ENCODE measurements at regions not wholly inside any gene's neighbourhood (a gene's known extent, or its start where the extent isn't known, plus 50 kb on each side); places are given as distances from the start of the nearest gene placed in this dataset.

DNA sequence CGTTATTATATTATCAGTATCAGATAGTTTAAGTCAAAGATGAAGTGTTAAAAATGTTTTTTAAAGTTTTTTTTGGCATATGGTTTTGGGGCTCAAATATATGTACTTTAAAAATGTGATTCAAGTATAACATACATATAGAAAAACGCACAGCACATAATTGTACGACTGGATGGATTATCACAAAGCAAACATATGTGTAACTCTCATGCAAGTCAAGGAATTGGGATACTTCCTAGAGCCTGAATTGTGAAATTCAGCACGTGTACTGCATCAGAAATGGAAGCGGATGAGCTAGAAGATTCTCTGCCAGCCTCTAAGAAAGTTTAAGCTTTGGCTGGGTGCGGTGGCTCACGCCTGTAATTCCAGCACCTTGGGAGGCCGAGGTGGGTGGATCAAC lies 340.9 kb downstream of the PRL start:
- no peak overlapping the region for H3K23ac ChIP-seq (ENCODE audit: insufficient read length, low read depth, low read length)
- Mint-ChIP-seq H3K27ac (no peak overlapping the region; a peak in 1 of 7 replicates), H3K4me1 (peaks cover 11 to 16% of the 10 kb centered on the region in 2 experiments), H3K27me3 (ENCODE audit: low read depth) (no peaks in the 10 kb centered on the region), H3K36me3 (ENCODE audit: insufficient read depth in 1 of 3, low read depth in 3 of 3) (peaks cover 2 to 10% (median 9%) of the 10 kb centered on the region in 3 experiments; a peak in 5 of 7 replicates), H3K4me3 (no peak overlapping the region), H3K9me3 (no peaks in the 10 kb centered on the region)
- H3K79me1 ChIP-seq (ENCODE audit: insufficient read depth, low read depth, low read length, poor library complexity, severe bottlenecking) = peaks cover 3% of the 10 kb centered on the region
- H3K9ac ChIP-seq (ENCODE audit: extremely low read depth, insufficient read length, low read length) = no peak overlapping the region
- no peak overlapping the region for H3K56ac ChIP-seq (ENCODE audit: insufficient read length, low read depth, low read length)
- H2AFZ ChIP-seq (ENCODE audit: low read length) = no peak overlapping the region
- no peak overlapping the region for H2BK15ac ChIP-seq (ENCODE audit: low read depth, low read length)
- no peak for DNase-seq
- no peak overlapping the region for H2BK120ac ChIP-seq (ENCODE audit: low read depth, low read length, poor library complexity, severe bottlenecking)
- no peaks in the 10 kb centered on the region for H3K79me2 ChIP-seq (ENCODE audit: insufficient read depth, low read length)
- H3K9me3 ChIP-seq (ENCODE audit: control insufficient read depth, low read depth, low read length) = no peaks in the 10 kb centered on the region
- TF ChIP-seq, protein P1, sequence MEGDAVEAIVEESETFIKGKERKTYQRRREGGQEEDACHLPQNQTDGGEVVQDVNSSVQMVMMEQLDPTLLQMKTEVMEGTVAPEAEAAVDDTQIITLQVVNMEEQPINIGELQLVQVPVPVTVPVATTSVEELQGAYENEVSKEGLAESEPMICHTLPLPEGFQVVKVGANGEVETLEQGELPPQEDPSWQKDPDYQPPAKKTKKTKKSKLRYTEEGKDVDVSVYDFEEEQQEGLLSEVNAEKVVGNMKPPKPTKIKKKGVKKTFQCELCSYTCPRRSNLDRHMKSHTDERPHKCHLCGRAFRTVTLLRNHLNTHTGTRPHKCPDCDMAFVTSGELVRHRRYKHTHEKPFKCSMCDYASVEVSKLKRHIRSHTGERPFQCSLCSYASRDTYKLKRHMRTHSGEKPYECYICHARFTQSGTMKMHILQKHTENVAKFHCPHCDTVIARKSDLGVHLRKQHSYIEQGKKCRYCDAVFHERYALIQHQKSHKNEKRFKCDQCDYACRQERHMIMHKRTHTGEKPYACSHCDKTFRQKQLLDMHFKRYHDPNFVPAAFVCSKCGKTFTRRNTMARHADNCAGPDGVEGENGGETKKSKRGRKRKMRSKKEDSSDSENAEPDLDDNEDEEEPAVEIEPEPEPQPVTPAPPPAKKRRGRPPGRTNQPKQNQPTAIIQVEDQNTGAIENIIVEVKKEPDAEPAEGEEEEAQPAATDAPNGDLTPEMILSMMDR (conservative IDR thresholded peaks at IDR 0.05) = no peak
- no peak overlapping the region for H3K27ac ChIP-seq (ENCODE audit: insufficient read length, low read depth, low read length)
- no peaks in the 10 kb centered on the region for H3K4me1 ChIP-seq (ENCODE audit: insufficient read depth, low read length)
- no peak overlapping the region for H4K5ac ChIP-seq (ENCODE audit: insufficient read length, low read depth, low read length)
- no peak overlapping the region for H2BK12ac ChIP-seq (ENCODE audit: insufficient read length, low read depth, low read length)
- WGBS (ENCODE audit: extremely low coverage, insufficient read length, low lambda C conversion rate) = no CpG with 5 or more reads among the region's 8 CpGs
- no peaks in the 10 kb centered on the region for H3K23me2 ChIP-seq (ENCODE audit: insufficient read length, low read depth, low read length, poor library complexity, severe bottlenecking)
- no peak overlapping the region for H2BK20ac ChIP-seq (ENCODE audit: low read depth, low read length, poor library complexity, severe bottlenecking)
- H4K8ac ChIP-seq (replicated peaks; ENCODE audit: insufficient read length, low read depth, low read length) = no peak overlapping the region
- H3K18ac ChIP-seq (ENCODE audit: insufficient read length, low read depth, low read length) = no peak overlapping the region
- no peak overlapping the region for H3K4me2 ChIP-seq (ENCODE audit: insufficient read depth, insufficient read length, low read length)
- no peak overlapping the region for H3K14ac ChIP-seq (ENCODE audit: insufficient read depth, low read length)
- no peak overlapping the region for H2BK5ac ChIP-seq (ENCODE audit: insufficient read length, low read length)
- no peak overlapping the region for H3T11ph ChIP-seq (ENCODE audit: low read length)
- no peak overlapping the region for H3K4ac ChIP-seq (ENCODE audit: low read depth, low read length)
- no peak overlapping the region for H4K91ac ChIP-seq (ENCODE audit: insufficient read length, low read depth, low read length)
- H4K20me1 ChIP-seq (ENCODE audit: control insufficient read depth, insufficient read depth, insufficient read length) = no peaks in the 10 kb centered on the region
- H3K27me3 ChIP-seq (ENCODE audit: insufficient read depth, low read length) = no peaks in the 10 kb centered on the region
- H2AK5ac ChIP-seq (ENCODE audit: insufficient read length, low read length) = no peak overlapping the region
